HPDE6-E6E7 (cell line): ENCODE measurements at regions not wholly inside any gene's neighbourhood (a gene's known extent, or its start where the extent isn't known, plus 50 kb on each side); places are given as distances from the start of the nearest gene placed in this dataset.
"Not testable (repeated sequence)": the region's sequence is repeated elsewhere in the genome, so short reads cannot be mapped to it uniquely, and the experiment has no call there.

Source experiments
- DNase-seq: peaks from one replicate; pipeline ENCODE4 v3.0.0; 2011; ENCODE audit warnings: missing footprints; ENCODE audit errors: extremely low spot score

- DNase-seq, result no peak
These were observed 328.2 kb upstream of the CNTNAP5 start for GRCh38 chr2:123696799-123697410.

DNA sequence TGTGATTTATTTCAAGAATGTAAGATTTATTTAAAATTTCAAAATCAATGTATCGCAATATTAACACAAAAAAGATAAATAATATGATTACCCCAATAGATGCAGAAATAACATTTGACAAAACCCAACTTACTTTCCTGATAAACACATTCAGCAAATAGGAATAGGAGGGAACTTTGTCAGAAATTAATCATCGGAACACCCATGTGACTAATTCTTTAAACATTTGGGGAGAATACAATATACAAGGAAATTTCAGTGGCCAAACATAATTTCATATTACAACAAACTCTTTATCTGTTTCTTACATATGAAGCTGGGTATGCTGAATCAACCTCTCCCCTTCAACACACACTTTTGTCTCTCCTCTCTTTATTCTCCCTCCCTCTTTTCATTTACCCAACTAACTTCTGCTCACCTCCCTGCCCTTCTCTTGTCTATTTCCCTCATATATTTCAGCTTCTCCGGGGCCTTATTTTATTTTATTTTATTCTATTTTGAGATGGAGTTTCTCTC lies 309.6 kb upstream of the CNTNAP5 start:
- no peak for DNase-seq

GRCh38 chr2:123717636-123718334 lies 307.3 kb upstream of the CNTNAP5 start:
- DNase-seq, result no peak

DNA sequence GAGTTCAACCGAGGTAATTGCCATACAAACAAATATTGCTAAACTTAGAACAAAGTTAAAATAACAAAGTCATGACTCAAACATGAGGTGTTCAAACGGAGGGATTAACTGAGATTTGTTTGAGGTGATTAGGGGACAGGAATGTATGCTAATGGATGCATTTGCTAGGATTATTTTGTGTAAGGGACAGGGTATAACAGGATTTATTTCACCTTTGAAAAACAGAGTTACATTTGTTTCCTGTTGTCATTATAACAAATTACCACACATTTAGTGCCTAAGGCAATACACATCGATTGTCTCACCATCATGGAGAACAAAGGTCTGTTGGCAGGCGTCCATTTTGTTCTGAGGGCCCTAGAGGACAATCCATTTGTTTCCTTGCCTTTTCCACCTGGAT lies 304.3 kb upstream of the CNTNAP5 start:
- peak; percentile 4 for DNase-seq

DNA sequence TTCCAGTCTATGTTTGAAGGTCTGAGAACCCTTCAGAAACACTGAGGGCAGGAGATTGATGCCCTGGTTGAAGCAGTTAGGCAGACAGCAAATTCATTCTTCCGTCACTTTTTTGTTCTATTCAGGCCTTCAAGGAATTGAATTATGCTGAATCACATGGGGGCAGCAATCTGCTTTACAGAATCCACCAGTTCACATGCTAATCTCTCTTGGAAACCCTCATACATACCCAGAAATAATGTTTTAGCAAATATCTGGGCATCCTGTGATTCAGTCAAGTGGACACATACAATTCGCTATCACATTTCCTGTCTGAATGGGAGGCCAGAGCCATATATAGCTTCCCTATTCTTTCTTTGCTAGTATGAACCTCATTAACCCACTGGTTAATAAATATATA lies 301.4 kb upstream of the CNTNAP5 start:
- DNase-seq, result no peak

GRCh38 chr2:123732563-123732962 lies 292.5 kb upstream of the CNTNAP5 start:
- DNase-seq, result no peak

DNA sequence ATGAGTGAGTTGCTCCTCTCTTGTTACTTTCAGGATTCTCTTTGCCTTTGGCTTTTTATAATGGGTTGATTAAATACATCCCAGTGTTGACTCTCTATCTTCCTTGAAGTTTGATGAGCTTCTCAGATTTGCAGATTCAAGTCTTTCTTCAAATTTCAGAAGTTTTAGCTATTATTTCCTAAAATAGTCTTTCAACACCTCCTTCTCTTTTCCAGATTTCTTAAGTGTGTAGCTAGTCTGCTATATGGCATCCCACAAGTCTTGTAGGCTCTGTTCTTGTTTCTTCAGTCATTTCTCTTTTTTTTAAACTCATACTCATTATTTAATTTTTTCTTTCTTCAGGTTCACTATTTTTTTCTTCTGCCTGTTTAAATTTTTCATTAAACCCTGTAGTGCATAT lies 287.7 kb upstream of the CNTNAP5 start:
- no peak for DNase-seq

DNA sequence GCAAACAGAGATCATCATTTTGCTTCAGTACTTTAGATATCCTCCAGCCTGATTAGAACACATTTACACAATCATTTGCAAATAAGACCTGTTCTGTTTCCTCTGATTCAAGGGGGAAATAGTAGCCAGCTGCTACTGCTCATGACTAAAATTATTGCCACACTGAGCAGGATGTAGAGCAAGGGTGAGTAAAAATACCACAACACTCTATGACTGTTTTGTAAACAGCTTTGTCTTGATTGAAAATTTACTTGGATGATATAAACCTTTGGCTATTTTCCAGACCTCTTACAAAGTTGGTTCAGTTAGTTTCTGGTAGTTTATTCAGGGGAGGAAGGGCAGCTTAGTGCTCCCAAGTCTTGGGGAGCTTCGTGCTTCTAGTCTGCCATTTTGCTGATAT lies 286.4 kb upstream of the CNTNAP5 start:
- DNase-seq, result peak; percentile 16

DNA sequence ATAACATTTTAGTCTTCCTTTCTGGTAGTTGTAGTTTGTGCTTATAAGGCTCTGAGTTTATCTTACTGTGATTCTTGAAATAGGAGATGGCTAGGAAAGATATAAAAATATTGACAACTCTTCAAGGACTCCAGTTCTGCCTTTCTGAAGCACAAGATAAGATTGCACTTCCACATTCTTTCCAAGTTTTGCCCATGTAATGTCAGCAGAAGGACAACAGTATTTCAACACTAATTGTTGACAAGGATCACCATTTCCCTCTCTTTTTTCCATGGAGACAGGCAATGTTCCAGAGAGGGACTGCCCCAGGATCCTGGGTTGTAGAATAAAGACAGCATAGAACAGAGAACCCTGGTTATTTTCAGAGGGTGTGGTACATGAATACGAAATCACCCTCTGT lies 279.1 kb upstream of the CNTNAP5 start:
- no peak for DNase-seq

DNA sequence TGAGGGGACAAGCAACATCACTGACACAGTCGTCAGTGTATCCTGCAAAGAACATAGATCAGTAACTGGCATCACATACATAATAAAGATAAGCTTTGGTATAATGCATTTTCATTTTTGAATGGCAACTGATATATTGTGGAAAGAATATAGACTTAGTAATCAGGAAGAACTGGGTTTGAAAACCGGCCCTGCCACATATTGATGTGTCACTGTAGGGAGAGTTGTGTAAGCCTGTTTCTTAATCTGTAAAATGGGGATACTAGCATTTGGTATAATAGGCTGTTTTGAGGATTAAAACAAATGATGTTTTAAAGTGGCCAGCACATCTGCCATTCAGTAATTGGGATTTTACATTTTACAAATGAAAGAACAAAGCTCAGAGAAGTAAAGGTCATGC lies 277.8 kb upstream of the CNTNAP5 start:
- no peak for DNase-seq

GRCh38 chr2:123762221-123762620 lies 262.9 kb upstream of the CNTNAP5 start:
- no peak for DNase-seq

- no peak for DNase-seq
These were observed 256.9 kb upstream of the CNTNAP5 start for GRCh38 chr2:123768233-123768632.

GRCh38 chr2:123769001-123769400 lies 256.1 kb upstream of the CNTNAP5 start:
- no peak for DNase-seq

GRCh38 chr2:123770996-123771720 lies 253.9 kb upstream of the CNTNAP5 start:
- DNase-seq, result no peak

- DNase-seq, result no peak
These were observed 253.0 kb upstream of the CNTNAP5 start for GRCh38 chr2:123771928-123772632.

DNA sequence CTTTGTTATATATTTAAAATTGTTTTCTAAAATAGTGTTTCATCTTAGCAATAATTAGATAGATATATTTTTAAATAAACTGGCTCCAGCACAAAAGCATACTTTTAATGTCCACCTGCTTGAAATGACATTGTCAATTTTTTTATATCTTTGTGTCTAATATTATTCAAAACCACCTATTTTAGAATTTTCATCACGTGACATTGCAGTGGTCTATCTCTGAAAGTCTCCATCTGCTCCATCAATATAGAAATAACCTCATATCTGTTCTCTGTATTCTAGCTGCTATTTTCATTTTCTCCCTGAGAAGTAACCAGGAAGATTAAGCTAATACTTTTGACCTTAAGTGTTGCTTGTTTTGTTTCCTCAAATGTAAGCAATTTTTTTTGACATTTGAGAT lies 248.0 kb upstream of the CNTNAP5 start:
- no peak for DNase-seq

- DNase-seq, result no peak
These were observed 241.9 kb upstream of the CNTNAP5 start for GRCh38 chr2:123783164-123783563.

DNA sequence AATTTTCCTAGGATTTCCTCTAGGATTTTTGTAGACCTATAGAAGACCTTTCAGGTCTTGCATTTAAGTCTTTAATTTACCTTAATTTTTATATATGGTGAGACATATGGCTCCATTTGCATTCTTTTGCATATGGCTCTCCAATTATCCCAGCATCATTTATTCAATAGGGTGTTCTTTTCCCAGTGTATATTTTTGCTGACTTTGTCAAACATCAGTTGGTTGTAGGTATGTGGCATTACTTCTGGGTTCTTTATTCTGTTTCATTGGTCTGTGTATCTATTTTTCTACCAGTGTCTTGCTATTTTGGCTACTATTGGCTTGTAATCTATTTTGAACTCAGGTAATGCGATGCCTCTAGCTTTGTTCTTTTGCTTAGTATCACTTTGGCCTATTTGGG lies 239.8 kb upstream of the CNTNAP5 start:
- no peak for DNase-seq

GRCh38 chr2:123791207-123791606 lies 233.9 kb upstream of the CNTNAP5 start:
- no peak for DNase-seq

DNA sequence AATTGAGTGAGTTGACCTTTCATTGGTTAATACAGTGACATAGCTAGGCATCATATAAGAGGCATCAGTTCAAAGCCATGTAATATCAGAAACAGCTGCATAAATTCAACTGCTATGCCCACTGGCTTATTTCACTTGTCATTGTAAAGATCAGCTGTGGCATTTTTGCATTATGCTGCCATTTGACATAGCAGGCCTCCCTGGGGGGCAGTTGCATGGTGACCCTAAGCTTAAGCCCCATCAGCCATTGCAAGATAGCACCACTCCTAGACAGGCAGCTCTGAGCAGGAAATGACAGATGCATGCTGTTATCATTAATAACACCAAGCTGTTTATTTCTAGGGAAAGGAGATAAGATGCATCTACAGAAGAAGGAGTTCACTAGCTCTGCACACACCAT lies 233.4 kb upstream of the CNTNAP5 start:
- DNase-seq, result no peak

DNA sequence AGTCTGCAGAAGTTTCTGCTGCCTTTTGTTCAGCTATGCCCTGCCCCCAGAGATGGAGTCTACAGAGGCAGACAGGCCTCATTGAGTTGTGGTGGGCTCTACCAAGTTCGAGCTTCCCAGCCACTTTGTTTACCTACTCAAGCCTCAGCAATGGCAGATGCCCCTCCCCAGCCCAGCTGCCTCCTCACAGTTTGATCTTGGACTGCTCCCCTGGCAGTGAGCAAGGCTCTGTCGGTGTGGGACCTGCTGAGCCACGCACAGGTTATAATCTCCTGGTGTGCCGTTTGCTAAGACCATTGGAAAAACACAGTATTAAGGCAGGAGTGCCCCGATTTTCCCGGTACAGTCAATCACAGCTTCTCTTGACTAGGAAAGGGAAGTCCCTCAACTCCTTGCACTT lies 221.0 kb upstream of the CNTNAP5 start:
- not testable (repeated sequence) for DNase-seq

- not testable (repeated sequence) for DNase-seq
These were observed 219.3 kb upstream of the CNTNAP5 start for GRCh38 chr2:123805746-123806145.
